ENCODE measurements at regions not wholly inside any gene's neighbourhood (a gene's known extent, or its start where the extent isn't known, plus 50 kb on each side); places are given as distances from the start of the nearest gene placed in this dataset.

DNA sequence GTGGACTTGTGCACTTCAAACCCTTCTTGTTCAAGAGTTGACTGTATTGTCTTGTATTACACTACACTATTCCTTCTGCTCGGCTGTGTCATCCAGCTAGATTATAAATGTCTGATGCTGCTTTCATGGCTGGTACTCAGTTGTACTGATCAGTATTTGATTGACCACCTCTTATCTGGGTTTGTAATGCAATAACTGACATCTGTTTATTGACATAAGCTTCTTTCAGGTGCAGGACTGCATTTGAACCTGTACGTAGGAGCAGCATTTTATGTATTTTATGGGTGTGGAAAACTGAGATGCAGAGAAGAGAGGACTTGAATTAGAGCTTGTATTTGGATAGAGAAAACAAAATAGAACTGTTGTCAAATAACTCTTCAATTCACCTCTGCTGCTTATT is 309.2 kb downstream of the FGF9 start:
- Histone ChIP-seq H2AFZ (ENCODE audit: low read depth) (no peak overlapping the region), H3K36me3 (replicated peaks in 1 of 2; ENCODE audit: control insufficient read depth in 1 of 2, insufficient read depth in 2 of 2, low read length in 1 of 2) (no peaks in the 10 kb centered on the region), H3K9ac (no peak overlapping the region), H3K9me3 (no peaks in the 10 kb centered on the region), H3K27me3 (ENCODE audit: insufficient read depth) (no peaks in the 10 kb centered on the region; the same call in 1 of the 2 replicates), H3K4me2 (no peak overlapping the region), H3F3A (replicated peaks; ENCODE audit: insufficient read depth) (no peaks in the 10 kb centered on the region), H3K79me2 (ENCODE audit: insufficient read depth) (no peaks in the 10 kb centered on the region), H3K9me2 (no peaks in the 10 kb centered on the region), H3K4me3 (ENCODE audit: low read depth in 2 of 2, low read length in 1 of 2) (no peak overlapping the region), H4K20me1 (ENCODE audit: insufficient read depth) (no peaks in the 10 kb centered on the region), H3K4me1 (ENCODE audit: control insufficient read depth in 1 of 2, insufficient read depth in 2 of 2, low read depth in 1 of 2, low read length in 1 of 2) (no peaks in the 10 kb centered on the region), H3K27ac (ENCODE audit: low read depth in 2 of 2, low read length in 1 of 2) (no peak overlapping the region)
- DNase-seq = no peak
- ChIA-PET POLR2A (no interaction called here), CTCF (no interaction called here)
- no peak for TF ChIP-seq TAF1 (IDR thresholded peaks at IDR 0.05; ENCODE audit: borderline replicate concordance, low read depth, low read length)
- WGBS (ENCODE audit: low lambda C conversion rate) = 10% methylated on average over 2 of the region's 2 CpGs

DNA sequence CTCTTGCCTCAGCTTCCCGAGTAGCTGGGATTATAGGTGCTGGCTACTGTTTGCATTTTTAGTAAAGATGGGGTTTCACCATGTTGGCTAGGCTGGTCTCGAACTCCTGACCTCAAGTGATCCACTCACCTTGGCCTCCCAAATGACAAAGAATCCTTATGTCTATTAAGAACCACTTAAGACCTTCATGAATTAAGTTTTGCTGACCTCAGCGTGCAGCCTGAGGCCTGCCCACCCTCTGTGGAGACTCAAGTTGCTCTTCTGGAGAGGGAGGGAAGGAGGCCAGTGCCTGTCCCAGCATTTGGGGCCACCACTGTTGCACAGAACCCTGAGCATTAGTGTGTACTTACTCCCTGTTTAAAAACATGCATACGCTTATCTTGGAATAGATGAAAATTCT is 313.3 kb downstream of the FGF9 start:
- H3K4me3 ChIP-seq (ENCODE audit: low read depth in 2 of 2, low read length in 1 of 2) = no peak overlapping the region
- H3K9me3 ChIP-seq = no peaks in the 10 kb centered on the region
- H3F3A ChIP-seq (replicated peaks; ENCODE audit: insufficient read depth) = no peaks in the 10 kb centered on the region
- no peaks in the 10 kb centered on the region for H3K9me2 ChIP-seq
- H3K9ac ChIP-seq = no peak overlapping the region
- TF ChIP-seq MAX (IDR thresholded peaks at IDR 0.05; ENCODE audit: low read depth) (no peak), JUND (IDR thresholded peaks at IDR 0.05) (no peak), MEF2A (IDR thresholded peaks at IDR 0.05; ENCODE audit: borderline replicate concordance, low read depth) (no peak), YY1 (IDR thresholded peaks at IDR 0.05; ENCODE audit: low read depth) (no peak), FOXM1 (IDR thresholded peaks at IDR 0.05; ENCODE audit: low read depth) (no peak), NRF1 (IDR thresholded peaks at IDR 0.05; ENCODE audit: low read depth, low read length) (no peak), EZH2phosphoT487 (IDR thresholded peaks at IDR 0.05; ENCODE audit: borderline replicate concordance, low read depth) (no peak), FOSL2 (IDR thresholded peaks at IDR 0.05; ENCODE audit: borderline replicate concordance, low read depth) (no peak), RXRA (IDR thresholded peaks at IDR 0.05; ENCODE audit: borderline replicate concordance, low read depth) (no peak), IRF3 (IDR thresholded peaks at IDR 0.05; ENCODE audit: low read depth, low read length) (no peak), TEAD4 (IDR thresholded peaks at IDR 0.05; ENCODE audit: borderline replicate concordance, insufficient read depth) (no peak), RFX5 (IDR thresholded peaks at IDR 0.05; ENCODE audit: low read length) (no peak)
- TF ChIP-seq, protein P1, sequence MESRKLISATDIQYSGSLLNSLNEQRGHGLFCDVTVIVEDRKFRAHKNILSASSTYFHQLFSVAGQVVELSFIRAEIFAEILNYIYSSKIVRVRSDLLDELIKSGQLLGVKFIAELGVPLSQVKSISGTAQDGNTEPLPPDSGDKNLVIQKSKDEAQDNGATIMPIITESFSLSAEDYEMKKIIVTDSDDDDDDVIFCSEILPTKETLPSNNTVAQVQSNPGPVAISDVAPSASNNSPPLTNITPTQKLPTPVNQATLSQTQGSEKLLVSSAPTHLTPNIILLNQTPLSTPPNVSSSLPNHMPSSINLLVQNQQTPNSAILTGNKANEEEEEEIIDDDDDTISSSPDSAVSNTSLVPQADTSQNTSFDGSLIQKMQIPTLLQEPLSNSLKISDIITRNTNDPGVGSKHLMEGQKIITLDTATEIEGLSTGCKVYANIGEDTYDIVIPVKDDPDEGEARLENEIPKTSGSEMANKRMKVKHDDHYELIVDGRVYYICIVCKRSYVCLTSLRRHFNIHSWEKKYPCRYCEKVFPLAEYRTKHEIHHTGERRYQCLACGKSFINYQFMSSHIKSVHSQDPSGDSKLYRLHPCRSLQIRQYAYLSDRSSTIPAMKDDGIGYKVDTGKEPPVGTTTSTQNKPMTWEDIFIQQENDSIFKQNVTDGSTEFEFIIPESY (IDR thresholded peaks at IDR 0.05; ENCODE audit: borderline replicate concordance, low read depth) = no peak
- H3K27me3 ChIP-seq (ENCODE audit: insufficient read depth) = no peaks in the 10 kb centered on the region; the same call in 1 of the 2 replicates
- ChIA-PET CTCF (no interaction called here), POLR2A (no interaction called here)
- no peaks in the 10 kb centered on the region for H3K36me3 ChIP-seq (replicated peaks in 1 of 2; ENCODE audit: control insufficient read depth in 1 of 2, insufficient read depth in 2 of 2, low read length in 1 of 2)
- no peak overlapping the region for H3K27ac ChIP-seq (ENCODE audit: low read depth in 2 of 2, low read length in 1 of 2)
- DNase-seq = no peak
- no peaks in the 10 kb centered on the region for H4K20me1 ChIP-seq (ENCODE audit: insufficient read depth)
- no peak overlapping the region for H2AFZ ChIP-seq (ENCODE audit: low read depth)
- WGBS (ENCODE audit: low lambda C conversion rate) = 17% methylated on average over 4 of the region's 4 CpGs
- H3K4me1 ChIP-seq (ENCODE audit: control insufficient read depth in 1 of 2, insufficient read depth in 2 of 2, low read depth in 1 of 2, low read length in 1 of 2) = no peaks in the 10 kb centered on the region
- H3K4me2 ChIP-seq = no peak overlapping the region
- no peaks in the 10 kb centered on the region for H3K79me2 ChIP-seq (ENCODE audit: insufficient read depth)

Data from SK-N-SH (cell line).